SK-N-MC (cell line): ENCODE measurements at regions not wholly inside any gene's neighbourhood (a gene's known extent, or its start where the extent isn't known, plus 50 kb on each side); places are given as distances from the start of the nearest gene placed in this dataset.

Source experiments
- EZH2 ChIP-seq: fragments of 200-600 bp; sonication (generic); IDR thresholded peaks from one replicate; pipeline ENCODE4 v1.6.1; 2017; ENCODE audit warnings: antibody characterized with exemption
- POLR2AphosphoS5 ChIP-seq: IDR thresholded peaks from 2 replicates; pipeline ENCODE4 v1.6.1; 2012; ENCODE audit warnings: mild to moderate bottlenecking, low read depth, low read length, borderline replicate concordance

DNA sequence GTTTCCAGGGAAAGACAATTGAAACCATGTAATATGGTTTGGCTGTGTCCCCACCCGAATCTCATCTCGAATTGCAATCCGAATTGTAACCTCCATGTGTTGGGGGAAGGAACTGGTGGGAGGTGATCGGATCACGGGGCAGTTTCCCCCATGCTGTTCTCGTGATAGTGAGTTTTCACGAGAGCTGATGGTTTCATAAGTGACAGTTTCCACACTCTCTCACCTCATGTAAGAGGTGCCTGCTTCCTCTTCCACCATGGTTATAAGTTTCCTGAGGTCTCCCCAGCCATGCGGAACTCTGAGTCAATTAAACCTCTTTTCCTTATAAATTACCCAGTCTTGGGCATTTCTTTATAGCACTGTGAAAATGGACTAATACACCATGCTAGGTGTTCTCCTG is 148.3 kb upstream of the CADM1 start:
- TF ChIP-seq EZH2 (no peak), POLR2AphosphoS5 (no peak)
